Gastrocnemius medialis (tissue), 4 donors: ENCODE measurements at regions not wholly inside any gene's neighbourhood (a gene's known extent, or its start where the extent isn't known, plus 50 kb on each side); places are given as distances from the start of the nearest gene placed in this dataset.

Experiments used
- ATAC-seq, 2 donors: fragments of 150-250 bp; one replicate each; pipeline ENCODE4 v1.9.1; 2016
- DNase-seq, 2 donors: peaks; one replicate each; pipeline ENCODE4 v3.0.0-alpha.2; 2019
- H3K27ac ChIP-seq, 4 donors: fragments of 200-600 bp; sonication (generic); 1 replicate in 1 of 4; 2 replicates in 3 of 4; pipeline ENCODE4 v1.5.1; 2016 to 2018; ENCODE audit warnings: mild to moderate bottlenecking in 2 of 4, moderate library complexity in 1 of 4
- H3K27me3 ChIP-seq, 3 donors: fragments of 200-600 bp; sonication (generic) in 2 of 3; 1 replicate in 1 of 3; 2 replicates in 2 of 3; pipeline versions ENCODE4 v1.5.1 to v1.6.0; 2016 to 2019; ENCODE audit warnings: mild to moderate bottlenecking in 1 of 3, moderate library complexity in 1 of 3
- H3K36me3 ChIP-seq, 2 donors: fragments of 200-600 bp; sonication (generic) in 1 of 2; one replicate each; pipeline ENCODE4 v1.5.1; 2017 to 2018
- H3K4me1 ChIP-seq, 2 donors: fragments of 200-600 bp; sonication (generic) in 1 of 2; one replicate each; pipeline ENCODE4 v1.5.1; 2016 to 2017; ENCODE audit warnings: mild to moderate bottlenecking in 2 of 2
- H3K4me3 ChIP-seq, 4 donors: fragments of 200-600 bp; sonication (generic) in 3 of 4; 1 replicate in 1 of 4; 2 replicates in 3 of 4; pipeline ENCODE4 v1.5.1; 2016 to 2019; ENCODE audit warnings: mild to moderate bottlenecking in 2 of 4
- H3K9me3 ChIP-seq, 3 donors: fragments of 200-600 bp; sonication (generic) in 2 of 3; 1 replicate in 1 of 3; 2 replicates in 2 of 3; pipeline ENCODE4 v1.5.1; 2016 to 2019
- POLR2A ChIP-seq, 2 donors: fragments of 450-650 bp; IDR thresholded peaks; one replicate each; pipeline ENCODE4 v1.6.1; 2017; ENCODE audit warnings: antibody characterized with exemption in 2 of 2, mild to moderate bottlenecking in 2 of 2, moderate library complexity in 2 of 2
- in situ Hi-C, 4 donors: fragments of 200-750 bp; cut with MboI; loops; one replicate each; pipeline versions ENCODE4 v1.15.0 to v1.8.0; 2017; ENCODE audit warnings: low sequenced_read_pairs in 4 of 4
- intact Hi-C: fragments of 100-400 bp; cut with DNase I; formaldehyde crosslinking; loops from one replicate; pipeline ENCODE4 v1.15.1; 2023; ENCODE audit warnings: low total_unique reads
- TF ChIP-seq, protein P1 (sequence below), 5 experiments: fragments of 450-650 bp in 3 of 5; fragments of 200-600 bp in 2 of 5; sonication (generic) in 2 of 5; IDR thresholded peaks in 4 of 5; conservative IDR thresholded peaks in 1 of 5; 1 replicate in 4 of 5; 2 replicates in 1 of 5; pipeline ENCODE4 v1.5.1; 2016 to 2019; ENCODE audit warnings: antibody characterized with exemption in 5 of 5, mild to moderate bottlenecking in 3 of 5, moderate library complexity in 3 of 5

DNA sequence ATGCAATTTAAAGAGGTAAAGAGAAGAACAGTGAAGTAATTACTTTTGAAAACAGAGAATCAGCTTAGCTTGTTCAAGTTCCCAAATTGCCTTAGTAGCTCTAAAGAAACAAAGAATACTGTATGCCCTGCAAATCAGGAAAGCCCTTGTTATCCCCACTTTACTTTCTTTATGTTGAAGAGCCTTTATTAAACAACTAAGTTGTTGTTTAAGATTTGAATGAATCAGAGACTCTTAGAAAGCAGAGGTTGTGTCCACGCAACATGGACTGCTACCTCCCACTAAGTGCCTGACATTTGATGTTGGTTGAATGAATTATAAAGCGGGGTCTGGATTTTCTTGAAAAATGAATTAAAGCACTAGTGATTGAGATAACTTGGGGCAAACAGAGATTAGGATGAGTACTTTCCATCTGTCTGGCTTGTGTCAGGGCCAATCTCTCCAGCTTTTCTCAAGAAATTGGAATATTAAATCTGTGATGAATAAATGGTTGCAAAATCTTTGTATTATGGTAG lies 214.7 kb downstream of the POSTN start:
- TF ChIP-seq POLR2A (IDR thresholded peaks at IDR 0.05): no peak
- TF ChIP-seq, protein P1, sequence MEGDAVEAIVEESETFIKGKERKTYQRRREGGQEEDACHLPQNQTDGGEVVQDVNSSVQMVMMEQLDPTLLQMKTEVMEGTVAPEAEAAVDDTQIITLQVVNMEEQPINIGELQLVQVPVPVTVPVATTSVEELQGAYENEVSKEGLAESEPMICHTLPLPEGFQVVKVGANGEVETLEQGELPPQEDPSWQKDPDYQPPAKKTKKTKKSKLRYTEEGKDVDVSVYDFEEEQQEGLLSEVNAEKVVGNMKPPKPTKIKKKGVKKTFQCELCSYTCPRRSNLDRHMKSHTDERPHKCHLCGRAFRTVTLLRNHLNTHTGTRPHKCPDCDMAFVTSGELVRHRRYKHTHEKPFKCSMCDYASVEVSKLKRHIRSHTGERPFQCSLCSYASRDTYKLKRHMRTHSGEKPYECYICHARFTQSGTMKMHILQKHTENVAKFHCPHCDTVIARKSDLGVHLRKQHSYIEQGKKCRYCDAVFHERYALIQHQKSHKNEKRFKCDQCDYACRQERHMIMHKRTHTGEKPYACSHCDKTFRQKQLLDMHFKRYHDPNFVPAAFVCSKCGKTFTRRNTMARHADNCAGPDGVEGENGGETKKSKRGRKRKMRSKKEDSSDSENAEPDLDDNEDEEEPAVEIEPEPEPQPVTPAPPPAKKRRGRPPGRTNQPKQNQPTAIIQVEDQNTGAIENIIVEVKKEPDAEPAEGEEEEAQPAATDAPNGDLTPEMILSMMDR (IDR thresholded peaks at IDR 0.05 in 4 of 5, conservative IDR thresholded peaks at IDR 0.05 in 1 of 5): no peak
- no peaks in the 10 kb centered on the region for H3K27me3 ChIP-seq
- H3K4me1 ChIP-seq: no peaks in the 10 kb centered on the region
- intact Hi-C loops (no loop called here), in situ Hi-C loops (no loop called here)
- no peak overlapping the region for H3K27ac ChIP-seq
- ATAC-seq (no peak), DNase-seq (no peak)
- H3K4me3 ChIP-seq: no peak overlapping the region
- H3K9me3 ChIP-seq: no peaks in the 10 kb centered on the region
- no peaks in the 10 kb centered on the region for H3K36me3 ChIP-seq

DNA sequence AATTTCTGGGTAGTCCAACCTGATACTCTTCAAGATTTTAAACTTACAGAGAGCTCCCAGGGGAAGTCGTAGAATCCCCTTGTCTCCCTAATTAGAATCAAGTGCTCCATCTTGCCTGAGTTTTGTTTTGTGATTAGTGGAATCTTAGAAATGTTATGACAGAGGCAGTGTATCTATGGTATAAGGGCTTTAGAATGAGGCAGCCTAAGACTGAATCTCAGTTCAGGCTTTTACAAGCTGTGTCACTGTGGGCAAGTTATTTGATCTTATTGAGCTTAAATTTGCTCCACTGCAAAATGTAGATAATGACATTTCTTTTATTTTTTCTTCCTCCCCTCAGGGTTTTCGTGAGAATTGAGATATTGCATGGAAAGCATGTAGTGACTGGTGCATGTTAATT lies 215.5 kb downstream of the POSTN start:
- no peaks in the 10 kb centered on the region for H3K9me3 ChIP-seq
- in situ Hi-C loops: no loop called here
- intact Hi-C loops: no loop called here

DNA sequence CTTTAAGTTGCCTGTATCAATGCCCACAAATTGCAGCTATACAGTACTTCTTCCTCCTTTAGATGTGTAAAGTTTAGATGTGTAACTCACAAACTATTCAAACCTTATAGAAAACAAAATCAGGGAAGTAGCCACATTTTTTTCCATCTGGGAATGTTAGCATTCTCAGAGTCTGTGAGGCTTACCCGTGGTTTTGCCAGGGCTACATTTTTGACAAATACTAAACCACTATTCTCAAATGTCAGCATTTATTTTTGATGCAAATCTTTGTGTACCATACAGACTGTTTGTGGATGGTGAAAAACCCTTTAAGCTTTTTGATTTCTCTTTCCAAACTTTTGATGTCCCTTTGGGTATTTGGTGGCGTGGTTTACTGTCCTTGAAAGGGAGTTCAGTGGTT lies 216.4 kb downstream of the POSTN start:
- no peaks in the 10 kb centered on the region for H3K4me1 ChIP-seq
- no peak for TF ChIP-seq POLR2A (IDR thresholded peaks at IDR 0.05)
- TF ChIP-seq, protein P1 (IDR thresholded peaks at IDR 0.05 in 4 of 5, conservative IDR thresholded peaks at IDR 0.05 in 1 of 5): no peak
- DNase-seq (no peak), ATAC-seq (no peak)
- H3K4me3 ChIP-seq: no peak overlapping the region
- in situ Hi-C loops (no loop called here), intact Hi-C loops (no loop called here)
- no peaks in the 10 kb centered on the region for H3K36me3 ChIP-seq
- no peaks in the 10 kb centered on the region for H3K27me3 ChIP-seq
- no peak overlapping the region for H3K27ac ChIP-seq
- no peaks in the 10 kb centered on the region for H3K9me3 ChIP-seq

More for the DNA sequence above, 215.5 kb downstream of the POSTN start:
- Histone ChIP-seq H3K36me3 (no peaks in the 10 kb centered on the region), H3K27me3 (no peaks in the 10 kb centered on the region), H3K4me3 (no peak overlapping the region), H3K4me1 (no peaks in the 10 kb centered on the region), H3K27ac (no peak overlapping the region)
- DNase-seq: no peak
- TF ChIP-seq POLR2A (IDR thresholded peaks at IDR 0.05): no peak
- TF ChIP-seq, protein P1 (IDR thresholded peaks at IDR 0.05 in 4 of 5, conservative IDR thresholded peaks at IDR 0.05 in 1 of 5): no peak
- ATAC-seq: no peak

DNA sequence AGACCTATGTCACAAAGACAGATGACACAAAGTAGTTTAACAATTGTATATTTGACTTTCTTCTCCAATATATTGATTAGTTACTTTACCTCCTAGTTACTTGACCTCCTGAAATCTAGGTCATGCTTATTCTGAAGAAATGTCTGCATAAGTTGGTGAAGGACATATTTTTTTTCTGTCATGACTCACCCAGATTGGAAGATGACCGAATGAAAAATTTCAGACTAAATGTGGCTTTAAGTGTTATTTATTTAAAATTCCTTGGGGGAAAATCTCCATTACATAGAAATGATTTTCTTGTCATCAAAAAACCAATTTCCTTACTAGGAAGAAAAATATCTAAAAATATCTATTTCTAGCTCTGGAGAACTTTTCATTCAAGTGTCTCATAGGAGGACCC lies 217.1 kb downstream of the POSTN start:
- Histone ChIP-seq H3K4me3 (no peak overlapping the region), H3K27ac (no peak overlapping the region), H3K27me3 (no peaks in the 10 kb centered on the region), H3K9me3 (no peaks in the 10 kb centered on the region), H3K4me1 (no peaks in the 10 kb centered on the region), H3K36me3 (no peaks in the 10 kb centered on the region)
- no peak for ATAC-seq
- intact Hi-C loops (no loop called here), in situ Hi-C loops (no loop called here)
- DNase-seq: no peak
- TF ChIP-seq, protein P1 (IDR thresholded peaks at IDR 0.05 in 4 of 5, conservative IDR thresholded peaks at IDR 0.05 in 1 of 5): no peak
- TF ChIP-seq POLR2A (IDR thresholded peaks at IDR 0.05): no peak

DNA sequence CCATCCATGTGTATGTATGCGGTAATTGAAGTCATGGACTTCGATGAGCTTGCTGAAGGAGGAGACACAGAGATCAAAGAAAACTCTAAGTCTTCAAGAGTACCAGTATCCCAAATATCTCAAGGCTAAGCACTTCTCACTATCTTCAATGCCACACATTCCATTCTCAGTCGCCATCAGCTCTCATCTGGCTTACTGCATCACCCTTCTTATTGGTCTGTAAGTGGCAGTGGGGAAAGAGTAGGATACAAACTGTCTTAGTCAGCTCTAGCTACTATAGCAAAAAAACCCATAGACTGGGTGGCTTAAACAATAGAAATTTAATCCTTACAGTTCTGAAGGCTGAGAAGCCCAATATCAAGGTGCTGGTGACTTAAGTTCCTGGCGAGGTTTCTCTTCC lies 218.7 kb downstream of the POSTN start:
- intact Hi-C loops (no loop called here), in situ Hi-C loops (no loop called here)
- DNase-seq (no peak), ATAC-seq (no peak)
- no peak overlapping the region for H3K4me3 ChIP-seq
- H3K9me3 ChIP-seq: no peaks in the 10 kb centered on the region
- no peaks in the 10 kb centered on the region for H3K4me1 ChIP-seq
- no peaks in the 10 kb centered on the region for H3K36me3 ChIP-seq
- TF ChIP-seq, protein P1 (IDR thresholded peaks at IDR 0.05 in 4 of 5, conservative IDR thresholded peaks at IDR 0.05 in 1 of 5): no peak
- no peak for TF ChIP-seq POLR2A (IDR thresholded peaks at IDR 0.05)
- no peak overlapping the region for H3K27ac ChIP-seq
- H3K27me3 ChIP-seq: no peaks in the 10 kb centered on the region
